HG02623 (cell line): ENCODE measurements at regions not wholly inside any gene's neighbourhood (a gene's known extent, or its start where the extent isn't known, plus 50 kb on each side); places are given as distances from the start of the nearest gene placed in this dataset.
"Not testable (repeated sequence)": the region's sequence is repeated elsewhere in the genome, so short reads cannot be mapped to it uniquely, and the experiment has no call there.

ENCODE experiments used
- ATAC-seq: cut with Tn5 transposase; IDR thresholded peaks from one replicate; pipeline ENCODE4 v1.9.1; 2021; ENCODE audit warnings: moderate library complexity; ENCODE audit not compliant: unreplicated experiment

GRCh38 chr6:27633221-27633688 is 160.3 kb upstream of the ZNF184 start:
- ATAC-seq = not testable (repeated sequence)

- ATAC-seq = no peak
Observed at GRCh38 chr6:27631609-27631916, 158.7 kb upstream of the ZNF184 start.

GRCh38 chr6:27630727-27631608 is 158.1 kb upstream of the ZNF184 start:
- no peak for ATAC-seq

- no peak for ATAC-seq
Observed at GRCh38 chr6:27624694-27625262, 151.9 kb upstream of the ZNF184 start.

GRCh38 chr6:27623103-27623502 is 150.2 kb upstream of the ZNF184 start:
- no peak for ATAC-seq

- ATAC-seq = no peak
Observed at GRCh38 chr6:27619436-27619835, 146.5 kb upstream of the ZNF184 start.

GRCh38 chr6:27617700-27618689 is 145.1 kb upstream of the ZNF184 start:
- ATAC-seq = no peak

GRCh38 chr6:27617046-27617687 is 144.3 kb upstream of the ZNF184 start:
- no peak for ATAC-seq

GRCh38 chr6:27616328-27617045 is 143.6 kb upstream of the ZNF184 start:
- ATAC-seq = no peak

GRCh38 chr6:27611451-27611850 is 138.5 kb upstream of the ZNF184 start:
- no peak for ATAC-seq

- no peak for ATAC-seq
Observed at GRCh38 chr6:27608916-27609883, 136.3 kb upstream of the ZNF184 start.

GRCh38 chr6:27605401-27606342 is 132.8 kb upstream of the ZNF184 start:
- no peak for ATAC-seq

- ATAC-seq = no peak
Observed at GRCh38 chr6:27604986-27605385, 132.1 kb upstream of the ZNF184 start.

GRCh38 chr6:27601668-27602254 is 128.9 kb upstream of the ZNF184 start:
- ATAC-seq = no peak

GRCh38 chr6:27599859-27600532 is 127.1 kb upstream of the ZNF184 start:
- no peak for ATAC-seq

GRCh38 chr6:27597031-27597567 is 124.2 kb upstream of the ZNF184 start:
- not testable (repeated sequence) for ATAC-seq

- no peak for ATAC-seq
Observed at GRCh38 chr6:27593861-27594260, 121.0 kb upstream of the ZNF184 start.
